Astrocyte of the hippocampus (primary cell): ENCODE measurements at regions not wholly inside any gene's neighbourhood (a gene's known extent, or its start where the extent isn't known, plus 50 kb on each side); places are given as distances from the start of the nearest gene placed in this dataset.
"Not testable (repeated sequence)": the region's sequence is repeated elsewhere in the genome, so short reads cannot be mapped to it uniquely, and the experiment has no call there.

Source experiments
- DNase-seq: peaks from one replicate; pipeline ENCODE4 v3.0.0; 2011; ENCODE audit warnings: low read depth, low spot score

- peak; percentile 24 for DNase-seq
These were observed 1317.4 kb upstream of the CDH9 start for GRCh38 chr5:28355831-28356230.

- no peak for DNase-seq
These were observed 1308.3 kb upstream of the CDH9 start for GRCh38 chr5:28346696-28347095.

- peak; percentile 47 for DNase-seq
These were observed 1306.5 kb upstream of the CDH9 start for GRCh38 chr5:28344836-28345433.

GRCh38 chr5:28329176-28329575 lies 1290.8 kb upstream of the CDH9 start:
- no peak for DNase-seq

GRCh38 chr5:28328681-28329080 lies 1290.3 kb upstream of the CDH9 start:
- DNase-seq: peak; percentile 27

GRCh38 chr5:28324174-28324573 lies 1285.8 kb upstream of the CDH9 start:
- no peak for DNase-seq

GRCh38 chr5:28313953-28314352 lies 1275.6 kb upstream of the CDH9 start:
- DNase-seq: no peak

- no peak for DNase-seq
These were observed 1275.0 kb upstream of the CDH9 start for GRCh38 chr5:28313321-28313951.

GRCh38 chr5:28310696-28311095 lies 1272.3 kb upstream of the CDH9 start:
- DNase-seq: no peak

- DNase-seq: no peak
These were observed 1267.5 kb upstream of the CDH9 start for GRCh38 chr5:28305891-28306290.

- peak; percentile 88 for DNase-seq
These were observed 1263.3 kb upstream of the CDH9 start for GRCh38 chr5:28301712-28302111.

- DNase-seq: no peak
These were observed 1258.0 kb upstream of the CDH9 start for GRCh38 chr5:28296254-28297013.

- DNase-seq: not testable (repeated sequence)
These were observed 1248.6 kb upstream of the CDH9 start for GRCh38 chr5:28287021-28287420.

GRCh38 chr5:28286566-28286965 lies 1248.2 kb upstream of the CDH9 start:
- no peak for DNase-seq

GRCh38 chr5:28284788-28285187 lies 1246.4 kb upstream of the CDH9 start:
- no peak for DNase-seq

GRCh38 chr5:28281351-28281750 lies 1243.0 kb upstream of the CDH9 start:
- DNase-seq: peak; percentile 70

- no peak for DNase-seq
These were observed 1237.5 kb upstream of the CDH9 start for GRCh38 chr5:28275931-28276330.

- no peak for DNase-seq
These were observed 1231.6 kb upstream of the CDH9 start for GRCh38 chr5:28269978-28270377.

GRCh38 chr5:28265877-28266276 lies 1227.5 kb upstream of the CDH9 start:
- DNase-seq: no peak

GRCh38 chr5:28254846-28255245 lies 1216.5 kb upstream of the CDH9 start:
- DNase-seq: peak; percentile 8

- no peak for DNase-seq
These were observed 1215.0 kb upstream of the CDH9 start for GRCh38 chr5:28253431-28253830.

GRCh38 chr5:28249771-28250415 lies 1211.5 kb upstream of the CDH9 start:
- DNase-seq: peak; percentile 4
